A673 (cell line): ENCODE measurements at regions not wholly inside any gene's neighbourhood (a gene's known extent, or its start where the extent isn't known, plus 50 kb on each side); places are given as distances from the start of the nearest gene placed in this dataset.

Experiments used
- BruUV-seq: library from RNA; stranded (reverse); fragments of 400-500 nt; replicated peaks from 2 replicates; lab custom pipeline; 2021; lab: Mats Ljungman, UMichigan
- CTCF ChIA-PET: fragments of 300-600 bp; sonication (Branson Sonifier 250); formaldehyde crosslinking; loops from one replicate; lab custom pipeline; 2022; ENCODE audit warnings: antibody characterized with exemption; lab: Charles Lee
- POLR2A ChIA-PET: fragments of 300-600 bp; sonication (Branson Sonifier 250); formaldehyde crosslinking; loops from one replicate; lab custom pipeline; 2022; ENCODE audit warnings: antibody characterized with exemption; ENCODE audit not compliant: low non-redundant PET; lab: Charles Lee
- DNase-seq: peaks from one replicate; pipeline ENCODE4 v3.0.0-alpha.2; 2015; ENCODE audit warnings: low spot score
- H3K27ac ChIP-seq: fragments of 200-600 bp; sonication (generic); 2 replicates; pipeline ENCODE4 v1.5.1; 2016; ENCODE audit warnings: mixed run types, low read depth, mild to moderate bottlenecking, mixed read lengths, antibody characterized with exemption, low read length; ENCODE audit not compliant: poor library complexity, severe bottlenecking
- H3K27me3 ChIP-seq: fragments of 200-600 bp; sonication (generic); replicated peaks from 2 replicates; pipeline ENCODE4 v1.6.1; 2017; ENCODE audit warnings: mixed run types, low read depth, mild to moderate bottlenecking, mixed read lengths, antibody characterized with exemption, low read length; ENCODE audit not compliant: insufficient read depth, poor library complexity
- H3K36me3 ChIP-seq: fragments of 200-600 bp; sonication (generic); 2 replicates; pipeline ENCODE4 v1.6.1; 2016; ENCODE audit warnings: mixed run types, mild to moderate bottlenecking, mixed read lengths, antibody characterized with exemption, low read length; ENCODE audit not compliant: insufficient read depth, poor library complexity, severe bottlenecking
- H3K4me1 ChIP-seq: fragments of 200-600 bp; sonication (generic); 2 replicates; pipeline ENCODE4 v1.6.1; 2017; ENCODE audit warnings: mixed run types, mild to moderate bottlenecking, mixed read lengths, antibody characterized with exemption, low read length; ENCODE audit not compliant: insufficient read depth, poor library complexity, severe bottlenecking
- H3K4me3 ChIP-seq: fragments of 200-600 bp; sonication (generic); 2 replicates; pipeline ENCODE4 v1.5.1; 2016; ENCODE audit warnings: low read depth, mixed run types, mild to moderate bottlenecking, mixed read lengths, low read length; ENCODE audit not compliant: poor library complexity, severe bottlenecking
- H3K9me3 ChIP-seq: fragments of 200-600 bp; sonication (generic); 2 replicates; pipeline ENCODE4 v1.6.1; 2016; ENCODE audit warnings: mixed run types, low read depth, mild to moderate bottlenecking, mixed read lengths, antibody characterized with exemption, low read length; ENCODE audit not compliant: poor library complexity, severe bottlenecking
- EZH2 ChIP-seq: fragments of 200-600 bp; sonication (generic); IDR thresholded peaks from 2 replicates; pipeline ENCODE4 v1.6.1; 2017; ENCODE audit warnings: borderline replicate concordance, low read depth, mild to moderate bottlenecking, mixed read lengths, antibody characterized with exemption, low read length; ENCODE audit not compliant: poor library complexity, severe bottlenecking
- intact Hi-C: fragments of 100-400 bp; cut with micrococcal nuclease; formaldehyde crosslinking; loops from one replicate; pipeline ENCODE4 v1.10.0; 2022; ENCODE audit not compliant: unreplicated experiment
- TF ChIP-seq, protein P1 (sequence below): fragments of 300-800, 200-600 bp; sonication (generic); conservative IDR thresholded peaks from 2 replicates; pipeline ENCODE4 v1.5.1; 2017; ENCODE audit warnings: low read depth, mild to moderate bottlenecking, antibody characterized with exemption, low read length, moderate library complexity, mixed read lengths

DNA sequence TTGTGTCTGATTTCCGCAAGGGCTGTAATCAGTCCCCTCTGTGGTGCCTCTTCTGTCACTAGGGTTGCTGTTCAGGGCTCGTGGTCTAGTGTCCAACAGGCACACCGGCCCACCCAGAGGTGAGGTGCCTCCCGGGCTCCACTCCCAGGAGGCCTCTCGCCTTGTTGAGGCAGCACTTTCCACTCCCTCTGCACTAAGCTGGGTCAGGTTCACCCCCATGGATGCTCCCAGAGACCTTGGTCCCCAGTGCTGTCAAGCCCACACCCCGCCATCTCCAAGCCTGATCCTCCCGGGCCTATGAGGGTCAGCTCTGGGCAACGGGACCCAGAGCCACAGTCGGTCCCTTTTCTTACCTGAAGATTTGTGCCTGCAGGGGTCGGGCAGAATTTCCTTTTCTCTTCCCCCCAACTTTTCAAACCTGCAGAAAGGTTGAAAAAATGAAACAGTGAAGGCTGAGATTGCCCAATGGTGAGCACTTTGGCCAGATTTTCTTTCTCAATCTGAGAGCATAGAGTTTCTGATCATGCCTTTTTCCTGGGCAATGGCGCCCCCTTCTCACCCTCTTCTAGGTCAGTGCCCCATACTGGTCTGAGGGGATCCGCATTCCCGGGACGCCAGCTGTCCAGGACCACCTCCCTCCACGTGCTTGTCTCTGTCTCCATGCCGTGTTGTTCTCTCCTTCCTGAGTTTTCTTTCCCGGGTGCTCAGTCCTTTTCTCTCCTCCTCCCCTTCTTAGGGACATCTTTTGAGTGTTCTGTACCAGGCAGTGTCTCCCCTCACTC, 148.0 kb downstream of the ASB1 start:
- Histone ChIP-seq H3K27ac (no peak overlapping the region), H3K27me3 (peaks cover 9% of the 10 kb centered on the region), H3K4me3 (no peak overlapping the region), H3K9me3 (no peaks in the 10 kb centered on the region), H3K4me1 (no peaks in the 10 kb centered on the region), H3K36me3 (no peaks in the 10 kb centered on the region)
- BruUV-seq = no TSS peak
- no peak for TF ChIP-seq EZH2
- TF ChIP-seq, protein P1, sequence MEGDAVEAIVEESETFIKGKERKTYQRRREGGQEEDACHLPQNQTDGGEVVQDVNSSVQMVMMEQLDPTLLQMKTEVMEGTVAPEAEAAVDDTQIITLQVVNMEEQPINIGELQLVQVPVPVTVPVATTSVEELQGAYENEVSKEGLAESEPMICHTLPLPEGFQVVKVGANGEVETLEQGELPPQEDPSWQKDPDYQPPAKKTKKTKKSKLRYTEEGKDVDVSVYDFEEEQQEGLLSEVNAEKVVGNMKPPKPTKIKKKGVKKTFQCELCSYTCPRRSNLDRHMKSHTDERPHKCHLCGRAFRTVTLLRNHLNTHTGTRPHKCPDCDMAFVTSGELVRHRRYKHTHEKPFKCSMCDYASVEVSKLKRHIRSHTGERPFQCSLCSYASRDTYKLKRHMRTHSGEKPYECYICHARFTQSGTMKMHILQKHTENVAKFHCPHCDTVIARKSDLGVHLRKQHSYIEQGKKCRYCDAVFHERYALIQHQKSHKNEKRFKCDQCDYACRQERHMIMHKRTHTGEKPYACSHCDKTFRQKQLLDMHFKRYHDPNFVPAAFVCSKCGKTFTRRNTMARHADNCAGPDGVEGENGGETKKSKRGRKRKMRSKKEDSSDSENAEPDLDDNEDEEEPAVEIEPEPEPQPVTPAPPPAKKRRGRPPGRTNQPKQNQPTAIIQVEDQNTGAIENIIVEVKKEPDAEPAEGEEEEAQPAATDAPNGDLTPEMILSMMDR = no peak
- POLR2A ChIA-PET = no interaction called here
- intact Hi-C loops = no loop called here
- CTCF ChIA-PET = no interaction called here
- DNase-seq = no peak

- POLR2A ChIA-PET = no interaction called here
- BruUV-seq = no TSS peak
- intact Hi-C loops = no loop called here
Measured at GRCh38 chr2:238576674-238577073, 149.9 kb downstream of the ASB1 start.

DNA sequence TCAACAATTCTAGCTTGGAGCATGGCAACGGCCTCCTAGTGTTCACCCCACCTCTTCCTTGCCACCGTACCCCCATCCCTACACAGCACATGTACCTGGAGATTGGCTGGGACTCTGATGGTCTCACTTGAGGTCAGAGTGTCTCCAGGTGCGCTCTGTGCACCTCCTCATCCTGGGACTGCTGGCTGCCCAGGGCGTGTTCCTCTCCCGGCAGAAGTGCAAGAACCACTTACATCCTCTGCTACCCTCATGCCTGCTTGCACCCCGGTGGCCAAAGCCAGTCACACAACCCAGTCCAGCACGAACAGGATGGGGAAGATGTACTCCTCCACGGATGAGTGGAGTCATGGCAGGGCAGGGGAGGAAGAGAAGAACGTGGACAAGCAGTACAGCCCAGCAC, 151.5 kb downstream of the ASB1 start:
- no peak for DNase-seq
- intact Hi-C loops = no loop called here
- TF ChIP-seq EZH2 = no peak
- TF ChIP-seq, protein P1 = no peak
- H3K4me3 ChIP-seq = no peak overlapping the region
- H3K9me3 ChIP-seq = no peaks in the 10 kb centered on the region
- no peak overlapping the region for H3K27ac ChIP-seq
- H3K27me3 ChIP-seq = peaks cover 9% of the 10 kb centered on the region
- no peaks in the 10 kb centered on the region for H3K36me3 ChIP-seq
- ChIA-PET POLR2A (no interaction called here), CTCF (no interaction called here)
- no TSS peak for BruUV-seq
- no peaks in the 10 kb centered on the region for H3K4me1 ChIP-seq

More at GRCh38 chr2:238576674-238577073, 149.9 kb downstream of the ASB1 start:
- CTCF ChIA-PET = no interaction called here
- no peak overlapping the region for H3K4me3 ChIP-seq
- H3K27me3 ChIP-seq = peaks cover 9% of the 10 kb centered on the region
- H3K4me1 ChIP-seq = no peaks in the 10 kb centered on the region
- no peak for DNase-seq
- no peaks in the 10 kb centered on the region for H3K9me3 ChIP-seq
- H3K27ac ChIP-seq = no peak overlapping the region
- no peaks in the 10 kb centered on the region for H3K36me3 ChIP-seq
- TF ChIP-seq, protein P1 = no peak
- no peak for TF ChIP-seq EZH2
